H1 (cell line): ENCODE measurements at regions not wholly inside any gene's neighbourhood (a gene's known extent, or its start where the extent isn't known, plus 50 kb on each side); places are given as distances from the start of the nearest gene placed in this dataset.

Experiments
- CTCF ChIA-PET: fragments of 300-600 bp; sonication (Branson Sonifier 250); formaldehyde crosslinking; loops from one replicate; lab custom pipeline; 2021; ENCODE audit not compliant: partially characterized antibody; lab: Charles Lee
- POLR2A ChIA-PET: fragments of 300-600 bp; sonication (Branson Sonifier 250); formaldehyde crosslinking; loops from one replicate; lab custom pipeline; 2021; ENCODE audit warnings: inconsistent platforms; ENCODE audit not compliant: partially characterized antibody; lab: Charles Lee
- DNase-seq, 2 experiments: peaks; one replicate each; pipeline versions ENCODE4 v3.0.0 to v3.0.0-alpha.2; 2010 to 2022; ENCODE audit warnings: low spot score in 2 of 2, low read depth in 1 of 2, mixed read lengths in 1 of 2
- FAIRE-seq: peaks from 2 replicates; lab custom pipeline; 2011; peaks lifted over from hg19 to GRCh38; lab: Jason Lieb, UNC
- H2AFZ ChIP-seq: 2 replicates; pipeline ENCODE4 v1.8.1; 2012; ENCODE audit warnings: low read length, inconsistent platforms
- H2AK5ac ChIP-seq: 2 replicates; pipeline ENCODE4 v1.6.1; 2013; ENCODE audit warnings: low read depth, low read length
- H2BK120ac ChIP-seq: replicated peaks from 2 replicates; pipeline ENCODE3; 2013; ENCODE audit warnings: low read depth, low read length, inconsistent platforms
- H2BK12ac ChIP-seq: 2 replicates; pipeline ENCODE4 v1.6.1; 2013; ENCODE audit warnings: low read depth, low read length
- H2BK15ac ChIP-seq: 2 replicates; pipeline ENCODE4 v1.6.1; 2013; ENCODE audit warnings: low read length
- H2BK20ac ChIP-seq: 2 replicates; pipeline ENCODE4 v1.6.1; 2013; ENCODE audit warnings: low read length
- H2BK5ac ChIP-seq: 2 replicates; pipeline ENCODE4 v1.6.1; 2013; ENCODE audit warnings: low read depth, low read length
- H3K14ac ChIP-seq: 2 replicates; pipeline ENCODE4 v1.6.1; 2013; ENCODE audit warnings: inconsistent platforms; ENCODE audit not compliant: insufficient read length
- H3K18ac ChIP-seq: 2 replicates; pipeline ENCODE4 v1.6.1; 2013; ENCODE audit warnings: low read length; ENCODE audit errors: extremely low read depth
- H3K23ac ChIP-seq: 2 replicates; pipeline ENCODE4 v1.6.1; 2013; ENCODE audit warnings: inconsistent platforms; ENCODE audit not compliant: insufficient read length
- H3K23me2 ChIP-seq: 2 replicates; pipeline ENCODE4 v1.6.1; 2013; ENCODE audit warnings: low read depth, low read length
- H3K27ac ChIP-seq: 2 replicates; pipeline ENCODE4 v1.6.1; 2011; ENCODE audit warnings: low read depth, low read length, inconsistent platforms
- H3K27me3 ChIP-seq, 4 experiments: replicated peaks in 1 of 4; 1 replicate in 1 of 4; 2 replicates in 3 of 4; pipeline versions ENCODE4 v1.6.1 to v1.8.1; 2011 to 2013; ENCODE audit warnings: low read length in 3 of 4, mild to moderate bottlenecking in 3 of 4, inconsistent platforms in 2 of 4, mixed read lengths in 2 of 4, moderate library complexity in 1 of 4; ENCODE audit not compliant: control insufficient read depth in 3 of 4, insufficient read depth in 3 of 4; ENCODE audit errors: extremely low read depth in 1 of 4
- H3K36me3 ChIP-seq, 4 experiments: 2 replicates each; pipeline versions ENCODE4 v1.6.1 to v1.8.1; 2011 to 2013; ENCODE audit warnings: mild to moderate bottlenecking in 4 of 4, low read length in 3 of 4, moderate library complexity in 2 of 4, control low read depth in 1 of 4, inconsistent platforms in 1 of 4; ENCODE audit not compliant: insufficient read depth in 4 of 4, control insufficient read depth in 2 of 4
- H3K4ac ChIP-seq: replicated peaks from 2 replicates; pipeline ENCODE3; 2013; ENCODE audit warnings: low read length, low read depth, mixed read lengths, inconsistent platforms; ENCODE audit not compliant: insufficient read length
- H3K4me1 ChIP-seq, 4 experiments: replicated peaks in 1 of 4; 1 replicate in 1 of 4; 2 replicates in 3 of 4; pipeline versions ENCODE4 v1.6.1 to v1.8.1; 2011 to 2013; ENCODE audit warnings: low read length in 3 of 4, inconsistent platforms in 2 of 4, mixed read lengths in 1 of 4; ENCODE audit not compliant: insufficient read depth in 4 of 4, control insufficient read depth in 3 of 4
- H3K4me2 ChIP-seq, 2 experiments: 2 replicates each; pipeline versions ENCODE4 v1.6.1 to v1.8.1; 2011 to 2013; ENCODE audit warnings: low read depth in 2 of 2, low read length in 2 of 2, control low read depth in 1 of 2, inconsistent platforms in 1 of 2, mild to moderate bottlenecking in 1 of 2; ENCODE audit not compliant: insufficient read depth in 1 of 2
- H3K4me3 ChIP-seq, 4 experiments: fragments of 200-600, 300-600 bp in 1 of 4; sonication (generic), shearing (Covaris generic), sonication (Bioruptor Twin) in 1 of 4; 2 replicates each; pipeline versions ENCODE4 v1.5.1 to v1.8.1; 2011 to 2016; ENCODE audit warnings: low read length in 4 of 4, low read depth in 3 of 4, control low read depth in 2 of 4, inconsistent platforms in 2 of 4, mild to moderate bottlenecking in 2 of 4, mixed read lengths in 1 of 4, moderate library complexity in 1 of 4; ENCODE audit not compliant: insufficient read depth in 2 of 4; ENCODE audit errors: extremely low read depth in 1 of 4
- H3K56ac ChIP-seq: replicated peaks from 2 replicates; pipeline ENCODE3; 2013; ENCODE audit warnings: low read depth, mild to moderate bottlenecking, mixed read lengths, low read length, inconsistent platforms; ENCODE audit not compliant: insufficient read length
- H3K79me1 ChIP-seq: 2 replicates; pipeline ENCODE4 v1.6.1; 2013; ENCODE audit warnings: low read depth, low read length, control low read depth
- H3K79me2 ChIP-seq, 2 experiments: 2 replicates each; pipeline versions ENCODE4 v1.6.1 to v1.8.1; 2012 to 2013; ENCODE audit warnings: low read length in 2 of 2, mild to moderate bottlenecking in 2 of 2, inconsistent platforms in 1 of 2; ENCODE audit not compliant: insufficient read depth in 2 of 2, control insufficient read depth in 1 of 2
- H3K9ac ChIP-seq, 4 experiments: replicated peaks in 1 of 4; 1 replicate in 1 of 4; 2 replicates in 3 of 4; pipeline versions ENCODE4 v1.6.1 to v1.8.1; 2011 to 2013; ENCODE audit warnings: low read depth in 3 of 4, low read length in 3 of 4, control low read depth in 2 of 4, mild to moderate bottlenecking in 2 of 4, moderate library complexity in 2 of 4, inconsistent platforms in 1 of 4; ENCODE audit errors: extremely low read depth in 1 of 4
- H3K9me3 ChIP-seq, 2 experiments: 2 replicates each; pipeline versions ENCODE4 v1.6.1 to v1.8.1; 2012 to 2013; ENCODE audit warnings: mild to moderate bottlenecking in 2 of 2, moderate library complexity in 2 of 2, control low read depth in 1 of 2, inconsistent platforms in 1 of 2, low read depth in 1 of 2, low read length in 1 of 2, mixed read lengths in 1 of 2; ENCODE audit not compliant: insufficient read depth in 2 of 2
- H4K20me1 ChIP-seq, 2 experiments: replicated peaks in 1 of 2; 2 replicates each; pipeline versions ENCODE3 to v1.8.1; 2011 to 2013; ENCODE audit warnings: inconsistent platforms in 2 of 2, low read length in 2 of 2, mild to moderate bottlenecking in 1 of 2; ENCODE audit not compliant: insufficient read depth in 2 of 2, control insufficient read depth in 1 of 2
- H4K5ac ChIP-seq: 2 replicates; pipeline ENCODE4 v1.6.1; 2013; ENCODE audit warnings: low read length, low read depth, mixed read lengths, inconsistent platforms; ENCODE audit not compliant: insufficient read length
- H4K8ac ChIP-seq: 2 replicates; pipeline ENCODE4 v1.8.0; 2013; ENCODE audit warnings: mild to moderate bottlenecking, moderate library complexity, low read length, inconsistent platforms; ENCODE audit not compliant: insufficient read depth; ENCODE audit errors: extremely low read depth
- H4K91ac ChIP-seq: replicated peaks from 2 replicates; pipeline ENCODE3; 2013; ENCODE audit warnings: low read length, mixed read lengths, inconsistent platforms; ENCODE audit not compliant: insufficient read length
- CHD2 ChIP-seq: IDR thresholded peaks from 2 replicates; pipeline ENCODE4 v1.6.1; 2012; ENCODE audit warnings: low read length, improper control_type of control experiment
- POU5F1 ChIP-seq: IDR thresholded peaks from 2 replicates; pipeline ENCODE4 v1.6.1; 2011; ENCODE audit warnings: low read depth, mild to moderate bottlenecking, low read length, moderate library complexity
- RAD21 ChIP-seq, 2 experiments: IDR thresholded peaks in 1 of 2; conservative IDR thresholded peaks in 1 of 2; 2 replicates each; pipeline ENCODE4 v1.6.1; 2011; ENCODE audit warnings: low read depth in 2 of 2, low read length in 2 of 2, improper control_type of control experiment in 1 of 2, inconsistent platforms in 1 of 2, mild to moderate bottlenecking in 1 of 2, moderate library complexity in 1 of 2
- WGBS, 2 experiments: shearing (Covaris generic) in 1 of 2; methylation state at CpG; one replicate each; pipeline versions ENCODE4 v1.1.6 to v1.1.7; 2013 to 2015; ENCODE audit warnings: low lambda C conversion rate in 2 of 2, mixed read lengths in 2 of 2, inconsistent platforms in 1 of 2, low coverage in 1 of 2, missing lambda C conversion rate in 1 of 2; ENCODE audit not compliant: insufficient replicate concordance in 2 of 2, insufficient coverage in 1 of 2, insufficient read length in 1 of 2; ENCODE audit errors: extremely low coverage in 1 of 2, missing lambda C conversion rate in 1 of 2; 5-methylcytosine and 5-hydroxymethylcytosine counted together
- TF ChIP-seq, protein P1 (sequence below), 3 experiments: IDR thresholded peaks; 1 replicate in 2 of 3; 2 replicates in 1 of 3; pipeline versions ENCODE4 v1.5.1 to v1.6.1; 2011; ENCODE audit warnings: low read length in 3 of 3, mild to moderate bottlenecking in 3 of 3, inconsistent platforms in 2 of 3, low read depth in 1 of 3, moderate library complexity in 1 of 3; ENCODE audit not compliant: insufficient read depth in 1 of 3; ENCODE audit errors: control extremely low read depth in 1 of 3

DNA sequence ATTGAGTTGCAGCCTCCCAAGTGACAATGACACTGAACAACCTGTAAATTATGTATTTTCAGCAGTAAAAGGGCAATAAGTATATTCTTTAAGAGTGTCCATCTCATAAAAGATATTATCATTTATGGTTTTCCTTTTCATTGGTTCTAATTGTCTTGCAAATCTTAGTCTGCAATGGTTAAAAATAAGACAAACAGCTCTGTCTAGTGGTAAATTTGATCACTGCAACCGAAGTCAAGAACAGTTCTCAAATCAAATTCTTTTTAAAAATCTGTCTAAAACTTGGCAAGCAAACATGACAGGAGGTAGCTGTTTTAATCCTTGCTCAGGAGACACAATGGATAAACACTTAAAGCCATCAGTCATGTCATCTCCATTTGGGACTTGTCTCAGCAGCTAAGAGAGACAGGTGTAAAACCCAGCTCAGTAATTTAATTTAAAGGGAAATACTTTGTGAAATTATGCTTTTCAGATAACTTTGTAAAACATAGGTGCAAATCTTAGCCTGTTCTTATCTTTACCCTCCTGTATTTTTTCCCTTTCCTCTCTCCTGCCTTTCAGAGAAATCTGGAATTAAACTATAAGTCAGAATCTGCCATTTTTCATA, 150.3 kb upstream of the ARHGEF26 start:
- Histone ChIP-seq H4K91ac (no peak overlapping the region), H3K27me3 (no peaks in the 10 kb centered on the region), H3K56ac (no peak overlapping the region), H2BK120ac (no peak overlapping the region), H3K36me3 (no peaks in the 10 kb centered on the region), H3K23me2 (no peaks in the 10 kb centered on the region), H3K79me1 (no peaks in the 10 kb centered on the region), H4K20me1 (no peaks in the 10 kb centered on the region), H3K27ac (no peak overlapping the region), H3K4me1 (no peaks in the 10 kb centered on the region), H3K9me3 (no peaks in the 10 kb centered on the region), H3K9ac (no peak overlapping the region), H3K4me3 (no peak overlapping the region), H4K5ac (no peak overlapping the region), H3K14ac (no peak overlapping the region), H4K8ac (no peak overlapping the region), H2BK5ac (no peak overlapping the region), H2BK15ac (no peak overlapping the region), H2AFZ (no peak overlapping the region), H3K4ac (no peak overlapping the region), H3K4me2 (no peak overlapping the region), H3K23ac (no peak overlapping the region), H3K18ac (no peak overlapping the region), H2BK12ac (no peak overlapping the region), H2AK5ac (no peak overlapping the region), H3K79me2 (no peaks in the 10 kb centered on the region), H2BK20ac (no peak overlapping the region)
- FAIRE-seq, result peak; percentile 39
- ChIA-PET CTCF (interaction anchor here (0.7 to 3.3 kb wide), 23 partner anchors 9 to 946 kb away, joined by 3 to 22 read pairs (median 4); no protein-coding TSS in a partner anchor), POLR2A (no interaction called here)
- 83% methylated on average over 1 of the region's 1 CpG; no CpG with 5 or more reads in 1 of the 2 experiments for whole genome bisulfite sequencing, 2 experiments
- DNase-seq, result no peak
- TF ChIP-seq, protein P1, sequence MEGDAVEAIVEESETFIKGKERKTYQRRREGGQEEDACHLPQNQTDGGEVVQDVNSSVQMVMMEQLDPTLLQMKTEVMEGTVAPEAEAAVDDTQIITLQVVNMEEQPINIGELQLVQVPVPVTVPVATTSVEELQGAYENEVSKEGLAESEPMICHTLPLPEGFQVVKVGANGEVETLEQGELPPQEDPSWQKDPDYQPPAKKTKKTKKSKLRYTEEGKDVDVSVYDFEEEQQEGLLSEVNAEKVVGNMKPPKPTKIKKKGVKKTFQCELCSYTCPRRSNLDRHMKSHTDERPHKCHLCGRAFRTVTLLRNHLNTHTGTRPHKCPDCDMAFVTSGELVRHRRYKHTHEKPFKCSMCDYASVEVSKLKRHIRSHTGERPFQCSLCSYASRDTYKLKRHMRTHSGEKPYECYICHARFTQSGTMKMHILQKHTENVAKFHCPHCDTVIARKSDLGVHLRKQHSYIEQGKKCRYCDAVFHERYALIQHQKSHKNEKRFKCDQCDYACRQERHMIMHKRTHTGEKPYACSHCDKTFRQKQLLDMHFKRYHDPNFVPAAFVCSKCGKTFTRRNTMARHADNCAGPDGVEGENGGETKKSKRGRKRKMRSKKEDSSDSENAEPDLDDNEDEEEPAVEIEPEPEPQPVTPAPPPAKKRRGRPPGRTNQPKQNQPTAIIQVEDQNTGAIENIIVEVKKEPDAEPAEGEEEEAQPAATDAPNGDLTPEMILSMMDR (IDR thresholded peaks at IDR 0.05; ENCODE audit: control extremely low read depth in 1 of 3, insufficient read depth in 1 of 3, low read depth in 1 of 3, low read length in 3 of 3), result peak in 2 of 3 experiments; percentile 28 to 49; a peak in 2 of 4 replicates
- TF ChIP-seq RAD21 (IDR thresholded peaks at IDR 0.05 in 1 of 2, conservative IDR thresholded peaks at IDR 0.05 in 1 of 2; ENCODE audit: low read depth in 2 of 2, low read length in 2 of 2), result peak; percentile 57 to 62
- TF ChIP-seq POU5F1, result no peak
- no peak for TF ChIP-seq CHD2
